ENCODE measurements at regions not wholly inside any gene's neighbourhood (a gene's known extent, or its start where the extent isn't known, plus 50 kb on each side); places are given as distances from the start of the nearest gene placed in this dataset.
"Not testable (repeated sequence)": the region's sequence is repeated elsewhere in the genome, so short reads cannot be mapped to it uniquely, and the experiment has no call there.

GRCh38 chr4:158090323-158090722 lies 82.5 kb downstream of the GASK1B start:
- H3K4me3 Mint-ChIP-seq = no peak overlapping the region
- ChIA-PET CTCF (no interaction called here), POLR2A (no interaction called here)
- H3K27me3 Mint-ChIP-seq = no peaks in the 10 kb centered on the region
- DNase-seq (no peak), ATAC-seq (ENCODE audit: low read depth) (no peak)
- Histone ChIP-seq H4K20me1 (ENCODE audit: control insufficient read depth, insufficient read depth, low read length, poor library complexity, severe bottlenecking) (no peaks in the 10 kb centered on the region), H3K9ac (ENCODE audit: low read length) (no peak overlapping the region), H3K9me3 (ENCODE audit: control extremely low read depth in 1 of 3, control insufficient read depth in 2 of 3, insufficient read depth in 1 of 3, low read length in 2 of 3) (no peaks in the 10 kb centered on the region), H3K36me3 (replicated peaks in 1 of 2; ENCODE audit: control extremely low read depth in 1 of 2, control insufficient read depth in 1 of 2, extremely low read depth in 1 of 2, insufficient read depth in 2 of 2, low read length in 1 of 2) (no peaks in the 10 kb centered on the region), H3K4me3 (ENCODE audit: control extremely low read depth in 1 of 5, extremely low read depth in 1 of 5, insufficient read depth in 1 of 5, low read depth in 2 of 5, low read length in 4 of 5) (no peak overlapping the region), H3K4me2 (replicated peaks; ENCODE audit: low read depth, low read length, poor library complexity, severe bottlenecking) (no peak overlapping the region), H3K27ac (ENCODE audit: low read length in 2 of 2) (no peak overlapping the region), H3K79me2 (ENCODE audit: control insufficient read depth, insufficient read depth, low read length) (no peaks in the 10 kb centered on the region), H2AFZ (ENCODE audit: insufficient read depth, low read depth, low read length, poor library complexity, severe bottlenecking) (no peak overlapping the region), H3K4me1 (ENCODE audit: control insufficient read depth in 2 of 2, insufficient read depth in 2 of 2, low read length in 2 of 2) (no peaks in the 10 kb centered on the region), H3K27me3 (replicated peaks in 1 of 4; ENCODE audit: control extremely low read depth in 1 of 4, control insufficient read depth in 3 of 4, insufficient read depth in 4 of 4, low read length in 3 of 4) (no peaks in the 10 kb centered on the region)
- TF ChIP-seq EZH2 (IDR thresholded peaks at IDR 0.05; ENCODE audit: borderline replicate concordance, insufficient read depth, low read depth, low read length, poor library complexity, severe bottlenecking) (no peak), CTCF (IDR thresholded peaks at IDR 0.05) (no peak)
- H3K4me1 Mint-ChIP-seq = no peaks in the 10 kb centered on the region
- intact Hi-C loops (cut with micrococcal nuclease) = no loop called here
- H3K9me3 Mint-ChIP-seq (ENCODE audit: insufficient read depth) = no peaks in the 10 kb centered on the region
- no peak overlapping the region for H3K27ac Mint-ChIP-seq

- H2AFZ ChIP-seq (ENCODE audit: insufficient read depth, low read depth, low read length, poor library complexity, severe bottlenecking); H3K27me3 Mint-ChIP-seq; H3K4me3 ChIP-seq (ENCODE audit: control extremely low read depth in 1 of 5, extremely low read depth in 1 of 5, insufficient read depth in 1 of 5, low read depth in 2 of 5, low read length in 4 of 5); DNase-seq; H3K9ac ChIP-seq (ENCODE audit: low read length); POLR2A ChIA-PET; H3K79me2 ChIP-seq (ENCODE audit: control insufficient read depth, insufficient read depth, low read length); H4K20me1 ChIP-seq (ENCODE audit: control insufficient read depth, insufficient read depth, low read length, poor library complexity, severe bottlenecking); H3K9me3 Mint-ChIP-seq (ENCODE audit: insufficient read depth); ATAC-seq (ENCODE audit: low read depth); H3K4me3 Mint-ChIP-seq; CTCF ChIA-PET; H3K27ac ChIP-seq (ENCODE audit: low read length in 2 of 2); H3K4me1 Mint-ChIP-seq; H3K4me2 ChIP-seq (replicated peaks; ENCODE audit: low read depth, low read length, poor library complexity, severe bottlenecking); H3K27me3 ChIP-seq (replicated peaks in 1 of 4; ENCODE audit: control extremely low read depth in 1 of 4, control insufficient read depth in 3 of 4, insufficient read depth in 4 of 4, low read length in 3 of 4); H3K4me1 ChIP-seq (ENCODE audit: control insufficient read depth in 2 of 2, insufficient read depth in 2 of 2, low read length in 2 of 2); H3K27ac Mint-ChIP-seq; intact Hi-C loops (cut with micrococcal nuclease); H3K9me3 ChIP-seq (ENCODE audit: control extremely low read depth in 1 of 3, control insufficient read depth in 2 of 3, insufficient read depth in 1 of 3, low read length in 2 of 3); H3K36me3 ChIP-seq (replicated peaks in 1 of 2; ENCODE audit: control extremely low read depth in 1 of 2, control insufficient read depth in 1 of 2, extremely low read depth in 1 of 2, insufficient read depth in 2 of 2, low read length in 1 of 2): not testable (repeated sequence)
- WGBS (ENCODE audit: insufficient coverage) = 92% methylated on average over 5 of the region's 21 CpGs
These were observed 82.9 kb downstream of the GASK1B start for GRCh38 chr4:158089897-158090296.

Data from B cell (primary cell).